ENCODE measurements at regions not wholly inside any gene's neighbourhood (a gene's known extent, or its start where the extent isn't known, plus 50 kb on each side); places are given as distances from the start of the nearest gene placed in this dataset.

DNA sequence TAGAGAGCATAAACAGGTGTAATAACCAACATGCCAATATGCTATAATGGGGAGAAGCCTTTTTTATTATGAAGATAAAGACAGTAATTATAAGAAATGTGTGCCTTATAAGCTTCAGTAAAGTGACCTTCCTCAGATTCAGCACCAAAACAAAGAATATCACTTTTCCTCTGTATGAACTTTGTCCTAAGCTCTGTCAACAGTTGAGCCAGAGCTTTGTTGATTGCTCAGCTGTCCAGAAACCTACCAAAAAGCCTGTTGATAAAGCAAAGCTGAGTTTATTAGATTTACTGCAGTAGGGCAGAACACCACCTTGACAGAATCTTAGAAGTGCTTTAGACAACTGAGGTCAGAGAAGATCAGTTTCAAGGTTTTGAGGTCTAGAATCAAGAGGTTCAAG is 635.3 kb downstream of the EDEM1 start:
- ChIA-PET POLR2A (ENCODE audit: unreplicated experiment) (no interaction called here), CTCF (no interaction called here)
- Histone ChIP-seq H3K36me3 (ENCODE audit: low read depth) (no peaks in the 10 kb centered on the region), H3K27me3 (ENCODE audit: insufficient read depth, low read depth) (no peaks in the 10 kb centered on the region), H3K4me3 (no peak overlapping the region), H3K79me2 (ENCODE audit: low read depth) (no peaks in the 10 kb centered on the region), H4K20me1 (ENCODE audit: insufficient read depth) (no peaks in the 10 kb centered on the region), H3K9me2 (ENCODE audit: insufficient read depth) (no peaks in the 10 kb centered on the region), H3K4me2 (no peak overlapping the region), H3F3A (ENCODE audit: insufficient read depth, low read depth) (no peaks in the 10 kb centered on the region), H2AFZ (no peak overlapping the region), H3K9me3 (ENCODE audit: insufficient read depth, low read depth) (no peaks in the 10 kb centered on the region), H3K27ac (no peak overlapping the region), H3K4me1 (replicated peaks; ENCODE audit: insufficient read depth) (no peaks in the 10 kb centered on the region)
- DNase-seq = no peak
- no TSS peak for BruUV-seq (replicated peaks)
- TF ChIP-seq CTCF (conservative IDR thresholded peaks at IDR 0.05) = no peak
- TF ChIP-seq EZH2 (IDR thresholded peaks at IDR 0.05; ENCODE audit: low read depth) = no peak
- intact Hi-C loops (cut with micrococcal nuclease; ENCODE audit: unreplicated experiment) = no loop called here

- H3K27ac ChIP-seq = no peak overlapping the region
- no peaks in the 10 kb centered on the region for H4K20me1 ChIP-seq (ENCODE audit: insufficient read depth)
- H3K9me3 ChIP-seq (ENCODE audit: insufficient read depth, low read depth) = peaks cover 3% of the 10 kb centered on the region; the same call in 1 of the 2 replicates
- H2AFZ ChIP-seq = no peak overlapping the region
- H3K4me2 ChIP-seq = no peak overlapping the region
- no peaks in the 10 kb centered on the region for H3K36me3 ChIP-seq (ENCODE audit: low read depth)
- DNase-seq = no peak
- ChIA-PET POLR2A (ENCODE audit: unreplicated experiment) (no interaction called here), CTCF (no interaction called here)
- H3K4me1 ChIP-seq (replicated peaks; ENCODE audit: insufficient read depth) = no peaks in the 10 kb centered on the region
- no peaks in the 10 kb centered on the region for H3K79me2 ChIP-seq (ENCODE audit: low read depth)
- BruUV-seq (replicated peaks) = no TSS peak
- H3K4me3 ChIP-seq = no peak overlapping the region
- H3K27me3 ChIP-seq (ENCODE audit: insufficient read depth, low read depth) = no peaks in the 10 kb centered on the region
- no peaks in the 10 kb centered on the region for H3K9me2 ChIP-seq (ENCODE audit: insufficient read depth)
- intact Hi-C loops (cut with micrococcal nuclease; ENCODE audit: unreplicated experiment) = no loop called here
- H3F3A ChIP-seq (ENCODE audit: insufficient read depth, low read depth) = no peaks in the 10 kb centered on the region
- TF ChIP-seq CTCF (conservative IDR thresholded peaks at IDR 0.05) (no peak), EZH2 (IDR thresholded peaks at IDR 0.05; ENCODE audit: low read depth) (no peak)
Measured at GRCh38 chr3:5826467-5826866, 639.0 kb downstream of the EDEM1 start.

- Histone ChIP-seq H3K9me3 (ENCODE audit: insufficient read depth, low read depth) (peaks cover 3% of the 10 kb centered on the region; the same call in 1 of the 2 replicates), H4K20me1 (ENCODE audit: insufficient read depth) (no peaks in the 10 kb centered on the region), H3K27ac (no peak overlapping the region), H3K4me3 (no peak overlapping the region), H3K27me3 (ENCODE audit: insufficient read depth, low read depth) (no peaks in the 10 kb centered on the region), H3K79me2 (ENCODE audit: low read depth) (no peaks in the 10 kb centered on the region), H3K4me2 (no peak overlapping the region), H3K4me1 (replicated peaks; ENCODE audit: insufficient read depth) (no peaks in the 10 kb centered on the region), H2AFZ (no peak overlapping the region), H3K36me3 (ENCODE audit: low read depth) (no peaks in the 10 kb centered on the region), H3F3A (ENCODE audit: insufficient read depth, low read depth) (no peaks in the 10 kb centered on the region), H3K9me2 (ENCODE audit: insufficient read depth) (no peaks in the 10 kb centered on the region)
- intact Hi-C loops (cut with micrococcal nuclease; ENCODE audit: unreplicated experiment) = no loop called here
- no TSS peak for BruUV-seq (replicated peaks)
- no peak for DNase-seq
- POLR2A ChIA-PET (ENCODE audit: unreplicated experiment) = no interaction called here
- CTCF ChIA-PET = no interaction called here
- TF ChIP-seq CTCF (conservative IDR thresholded peaks at IDR 0.05) (no peak), EZH2 (IDR thresholded peaks at IDR 0.05; ENCODE audit: low read depth) (no peak)
Measured at GRCh38 chr3:5828251-5828650, 640.7 kb downstream of the EDEM1 start.
